ENCODE measurements at regions not wholly inside any gene's neighbourhood (a gene's known extent, or its start where the extent isn't known, plus 50 kb on each side); places are given as distances from the start of the nearest gene placed in this dataset.

GRCh38 chr14:89533766-89534165 is 116.7 kb upstream of the FOXN3 start (continued):
- no peak for TF ChIP-seq ARHGAP35 (IDR thresholded peaks at IDR 0.05; ENCODE audit: partially characterized antibody)

- ATAC-seq (no peak), DNase-seq (ENCODE audit: extremely low read depth in 1 of 4, low spot score in 3 of 4) (no peak), FAIRE-seq (no peak)
- no TSS peak for BruUV-seq (replicated peaks)
- no peaks in the 10 kb centered on the region for H3K9me3 ChIP-seq (replicated peaks; ENCODE audit: control insufficient read depth, insufficient read depth, low read depth, low read length)
- H3K27me3 ChIP-seq (ENCODE audit: control insufficient read depth in 2 of 2, insufficient read depth in 2 of 2, low read length in 2 of 2), result no peaks in the 10 kb centered on the region
- no peaks in the 10 kb centered on the region for H3K4me1 ChIP-seq (replicated peaks in 1 of 2; ENCODE audit: control insufficient read depth in 2 of 2, insufficient read depth in 2 of 2, low read length in 2 of 2)
- ChIA-PET POLR2A (interaction anchor here (1.1 kb wide), 1 partner anchor 9 kb away, joined by 3 read pairs; no protein-coding TSS in a partner anchor), CTCF (ENCODE audit: low intra/inter-chr PET ratio) (no interaction called here)
- no peak overlapping the region for H3K9ac ChIP-seq (ENCODE audit: insufficient read depth in 1 of 2, low read depth in 2 of 2, low read length in 2 of 2)
- H3K79me2 ChIP-seq (ENCODE audit: control insufficient read depth, insufficient read depth, low read length), result no peaks in the 10 kb centered on the region
- H3K36me3 ChIP-seq (ENCODE audit: control insufficient read depth, insufficient read depth, low read length), result no peaks in the 10 kb centered on the region
- no peaks in the 10 kb centered on the region for H4K20me1 ChIP-seq (replicated peaks; ENCODE audit: control insufficient read depth, insufficient read depth, low read length)
- H2AFZ ChIP-seq (ENCODE audit: low read depth, low read length), result no peak overlapping the region
- no peak overlapping the region for H3K4me3 ChIP-seq
- no peak overlapping the region for H3K27ac ChIP-seq (ENCODE audit: extremely low read depth, low read depth, low read length)
- intact Hi-C loops (cut with micrococcal nuclease), result no loop called here
- no peak overlapping the region for H3K4me2 ChIP-seq (ENCODE audit: insufficient read depth, low read length)
- TF ChIP-seq TRIM28 (IDR thresholded peaks at IDR 0.05), result no peak
- TF ChIP-seq MLLT1 (IDR thresholded peaks at IDR 0.05), result no peak
- no peak for TF ChIP-seq ZNF551 (CRISPR knock-in tag; IDR thresholded peaks at IDR 0.05)
- no peak for TF ChIP-seq ZSCAN29 (IDR thresholded peaks at IDR 0.05)
- no peak for TF ChIP-seq BMI1 (IDR thresholded peaks at IDR 0.05; ENCODE audit: low read length)
- no peak for TF ChIP-seq ZNF121 (CRISPR knock-in tag; conservative IDR thresholded peaks at IDR 0.05)
- TF ChIP-seq ZNF318 (IDR thresholded peaks at IDR 0.05; ENCODE audit: borderline replicate concordance in 1 of 2, low read depth in 1 of 2), result no peak
- no peak for TF ChIP-seq CTCFL (IDR thresholded peaks at IDR 0.05; ENCODE audit: borderline replicate concordance, insufficient read depth, low read depth, low read length, poor library complexity, severe bottlenecking)
- WGBS (ENCODE audit: insufficient coverage, low coverage, missing lambda C conversion rate), result 11% methylated on average over 12 of the region's 12 CpGs
- no peaks in the 10 kb centered on the region for H3K9me1 ChIP-seq (ENCODE audit: control insufficient read depth, insufficient read depth, low read length)
- in situ Hi-C loops (cut with MboI), result no loop called here
Observed at GRCh38 chr14:89533136-89533535, 116.1 kb upstream of the FOXN3 start.
